IMR-90 (cell line): ENCODE measurements at regions not wholly inside any gene's neighbourhood (a gene's known extent, or its start where the extent isn't known, plus 50 kb on each side); places are given as distances from the start of the nearest gene placed in this dataset.

Experiments
- ATAC-seq: fragments of 200-7000 bp; cut with Tn5 transposase; 2 replicates; pipeline ENCODE4 v1.9.1; 2020; ENCODE audit warnings: low read depth, mild to moderate bottlenecking, moderate library complexity
- BruUV-seq: library from RNA; stranded (reverse); fragments of 400-500 nt; replicated peaks from 2 replicates; lab custom pipeline; 2021; lab: Mats Ljungman, UMichigan
- CTCF ChIA-PET: fragments of 300-600 bp; formaldehyde crosslinking; extraction: SDS; loops from one replicate; lab custom pipeline; 2021; ENCODE audit warnings: antibody characterized with exemption; lab: Yijun Ruan, JAX
- POLR2A ChIA-PET: fragments of 300-600 bp; sonication (Branson Sonifier 250); formaldehyde crosslinking; loops from one replicate; lab custom pipeline; 2022; ENCODE audit warnings: antibody characterized with exemption; ENCODE audit not compliant: unreplicated experiment; lab: Charles Lee
- DNase-seq: peaks from one replicate; pipeline ENCODE4 v3.0.0; 2013
- H2AFZ ChIP-seq: replicated peaks from 2 replicates; pipeline ENCODE3; 2013; ENCODE audit warnings: low read length, mild to moderate bottlenecking; ENCODE audit not compliant: poor library complexity
- H2AK5ac ChIP-seq: 2 replicates; pipeline ENCODE4 v1.6.1; 2013; ENCODE audit warnings: low read depth, low read length, inconsistent platforms
- H2AK9ac ChIP-seq: replicated peaks from 2 replicates; pipeline ENCODE3; 2013; ENCODE audit warnings: mild to moderate bottlenecking, low read depth, low read length, moderate library complexity; ENCODE audit not compliant: poor library complexity
- H2BK120ac ChIP-seq: 2 replicates; pipeline ENCODE4 v1.6.1; 2013; ENCODE audit warnings: low read depth, low read length, inconsistent platforms
- H2BK15ac ChIP-seq: 3 replicates; pipeline ENCODE4 v1.6.1; 2013; ENCODE audit warnings: low read depth, low read length, inconsistent platforms
- H2BK20ac ChIP-seq: 2 replicates; pipeline ENCODE4 v1.6.1; 2013; ENCODE audit warnings: low read depth, mild to moderate bottlenecking, inconsistent platforms, low read length, moderate library complexity
- H2BK5ac ChIP-seq: 2 replicates; pipeline ENCODE4 v1.6.1; 2013; ENCODE audit warnings: mild to moderate bottlenecking, low read depth, low read length, inconsistent platforms; ENCODE audit not compliant: poor library complexity, severe bottlenecking
- H3K14ac ChIP-seq: replicated peaks from 2 replicates; pipeline ENCODE4 v1.6.1; 2013; ENCODE audit warnings: low read depth, low read length, inconsistent platforms
- H3K18ac ChIP-seq: 2 replicates; pipeline ENCODE4 v1.6.1; 2013; ENCODE audit warnings: low read depth, low read length, control low read depth
- H3K23ac ChIP-seq: 2 replicates; pipeline ENCODE4 v1.6.1; 2013; ENCODE audit warnings: low read depth, low read length, inconsistent platforms
- H3K27ac ChIP-seq: 2 replicates; pipeline ENCODE4 v1.5.1; 2013; ENCODE audit warnings: mild to moderate bottlenecking, control low read depth, low read length; ENCODE audit not compliant: insufficient read depth
- H3K27me3 ChIP-seq: 2 replicates; pipeline ENCODE4 v1.6.1; 2013; ENCODE audit warnings: low read length; ENCODE audit not compliant: control insufficient read depth, insufficient read depth
- H3K36me3 ChIP-seq: 2 replicates; pipeline ENCODE4 v1.6.1; 2013; ENCODE audit warnings: low read length, mixed read lengths; ENCODE audit not compliant: control insufficient read depth, insufficient read depth
- H3K4ac ChIP-seq: 2 replicates; pipeline ENCODE4 v1.6.1; 2013; ENCODE audit warnings: low read depth, low read length, inconsistent platforms
- H3K4me1 ChIP-seq: 2 replicates; pipeline ENCODE4 v1.6.1; 2013; ENCODE audit warnings: low read length, mixed read lengths; ENCODE audit not compliant: control insufficient read depth, insufficient read depth
- H3K4me2 ChIP-seq: 2 replicates; pipeline ENCODE4 v1.6.1; 2013; ENCODE audit warnings: low read depth, mild to moderate bottlenecking, control low read depth, low read length, moderate library complexity
- H3K4me3 ChIP-seq: 2 replicates; pipeline ENCODE4 v1.5.1; 2013; ENCODE audit warnings: low read depth, mild to moderate bottlenecking, control low read depth, low read length, moderate library complexity; ENCODE audit not compliant: insufficient read depth
- H3K56ac ChIP-seq: 2 replicates; pipeline ENCODE4 v1.6.1; 2013; ENCODE audit warnings: low read length, inconsistent platforms; ENCODE audit not compliant: insufficient read depth; ENCODE audit errors: extremely low read depth
- H3K79me1 ChIP-seq, 2 experiments: 2 replicates each; pipeline ENCODE4 v1.6.1; 2013; ENCODE audit warnings: low read length in 2 of 2, inconsistent platforms in 1 of 2, low read depth in 1 of 2
- H3K9ac ChIP-seq: 2 replicates; pipeline ENCODE4 v1.6.1; 2013; ENCODE audit warnings: low read depth, low read length, control low read depth
- H3K9me1 ChIP-seq: 2 replicates; pipeline ENCODE4 v1.6.1; 2013; ENCODE audit warnings: low read length, inconsistent platforms; ENCODE audit not compliant: insufficient read depth
- H3K9me3 ChIP-seq: 2 replicates; pipeline ENCODE4 v1.6.1; 2013; ENCODE audit warnings: low read length; ENCODE audit not compliant: control insufficient read depth, insufficient read depth
- H4K20me1 ChIP-seq: 2 replicates; pipeline ENCODE4 v1.6.1; 2013; ENCODE audit warnings: low read length, inconsistent platforms; ENCODE audit not compliant: insufficient read depth
- H4K5ac ChIP-seq: 2 replicates; pipeline ENCODE4 v1.6.1; 2013; ENCODE audit warnings: mild to moderate bottlenecking, low read depth, low read length, control low read depth
- H4K8ac ChIP-seq, 2 experiments: 2 replicates each; pipeline ENCODE4 v1.6.1; 2013; ENCODE audit warnings: low read depth in 2 of 2, low read length in 2 of 2, control low read depth in 1 of 2, inconsistent platforms in 1 of 2
- H4K91ac ChIP-seq: 2 replicates; pipeline ENCODE4 v1.6.1; 2013; ENCODE audit warnings: low read depth, low read length, inconsistent platforms; ENCODE audit not compliant: insufficient read depth
- BHLHE40 ChIP-seq: fragments of 150-350 bp; IDR thresholded peaks from 2 replicates; pipeline ENCODE4 v1.6.1; 2016; ENCODE audit warnings: mild to moderate bottlenecking, low read depth, low read length
- CEBPB ChIP-seq: IDR thresholded peaks from 2 replicates; pipeline ENCODE4 v1.6.1; 2012; ENCODE audit warnings: low read depth, low read length, improper control_type of control experiment
- CHD1 ChIP-seq: IDR thresholded peaks from 2 replicates; pipeline ENCODE4 v1.6.1; 2012; ENCODE audit warnings: low read depth, low read length, improper control_type of control experiment
- ELK1 ChIP-seq: fragments of 150-350 bp; IDR thresholded peaks from 2 replicates; pipeline ENCODE4 v1.6.1; 2016; ENCODE audit warnings: low read depth, mild to moderate bottlenecking, low read length, moderate library complexity, borderline replicate concordance
- MAZ ChIP-seq: IDR thresholded peaks from 2 replicates; pipeline ENCODE4 v1.6.1; 2012; ENCODE audit warnings: low read depth, mild to moderate bottlenecking, low read length, improper control_type of control experiment, moderate library complexity, borderline replicate concordance
- MXI1 ChIP-seq: IDR thresholded peaks from 2 replicates; pipeline ENCODE4 v1.6.1; 2012; ENCODE audit warnings: low read depth, mild to moderate bottlenecking, low read length, moderate library complexity, borderline replicate concordance
- NFE2L2 ChIP-seq: fragments of 150-350 bp; IDR thresholded peaks from 2 replicates; pipeline ENCODE4 v1.6.1; 2016; ENCODE audit warnings: low read depth, mild to moderate bottlenecking, low read length
- POLR2A ChIP-seq: IDR thresholded peaks from 2 replicates; pipeline ENCODE4 v1.6.1; 2012; ENCODE audit warnings: mild to moderate bottlenecking, low read depth, low read length
- RAD21 ChIP-seq: IDR thresholded peaks from 2 replicates; pipeline ENCODE4 v1.6.1; 2012; ENCODE audit warnings: low read length, improper control_type of control experiment
- SMC3 ChIP-seq: fragments of 150-350 bp; IDR thresholded peaks from 2 replicates; pipeline ENCODE4 v1.6.1; 2016; ENCODE audit warnings: low read depth, mild to moderate bottlenecking, antibody characterized with exemption, low read length, moderate library complexity
- USF2 ChIP-seq: fragments of 150-350 bp; IDR thresholded peaks from 2 replicates; pipeline ENCODE4 v1.6.1; 2017; ENCODE audit warnings: mild to moderate bottlenecking, antibody characterized with exemption, low read length, low read depth
- WGBS, 2 experiments: methylation state at CpG; one replicate each; pipeline versions ENCODE4 v1.1.5 to v1.1.7; 2013; ENCODE audit warnings: missing lambda C conversion rate in 2 of 2; ENCODE audit not compliant: insufficient read length in 1 of 2; ENCODE audit errors: extremely low coverage in 2 of 2; 5-methylcytosine and 5-hydroxymethylcytosine counted together
- dilution Hi-C: fragments of 300-500 bp; cut with HindIII; formaldehyde crosslinking; loops from one replicate; pipeline ENCODE4 v1.14.3; 2018; ENCODE audit warnings: low sequenced_read_pairs; ENCODE audit not compliant: unreplicated experiment
- in situ Hi-C: fragments of 300-500 bp; cut with MboI; formaldehyde crosslinking; loops from 3 replicates; pipeline ENCODE4 v1.14.3; 2019; ENCODE audit warnings: low sequenced_read_pairs, inconsistent platforms, mixed read lengths
- intact Hi-C: fragments of 100-400 bp; cut with micrococcal nuclease; formaldehyde crosslinking; loops from 2 replicates; pipeline ENCODE4 v1.10.0; 2022

GRCh38 chr7:130996833-130997231 lies 262.8 kb upstream of the KLF14 start:
- Histone ChIP-seq H3K18ac (peak overlapping the region; percentile 26), H2BK15ac (peak overlapping the region; percentile 39; the same call in 1 of the 3 replicates), H3K9me1 (peaks cover 9% of the 10 kb centered on the region; the same call in 1 of the 2 replicates), H3K4ac (peak overlapping the region; percentile 59), H3K4me1 (peaks cover 15% of the 10 kb centered on the region), H4K20me1 (peaks cover 19% of the 10 kb centered on the region), H3K4me2 (peak overlapping the region; percentile 23), H2AFZ (peak overlapping the region; percentile 39), H2BK20ac (peak overlapping the region; percentile 54), H4K91ac (peak overlapping the region; percentile 63), H4K8ac (peak overlapping the region; percentile 14 to 15; a peak in 1 of 4 replicates), H3K9me3 (no peaks in the 10 kb centered on the region), H2BK120ac (peak overlapping the region; percentile 70), H3K4me3 (no peak overlapping the region), H3K14ac (peak overlapping the region; percentile 42), H3K36me3 (peaks cover 5% of the 10 kb centered on the region; the same call in 1 of the 2 replicates), H3K9ac (peak overlapping the region; percentile 40; the same call in 1 of the 2 replicates), H3K27me3 (no peaks in the 10 kb centered on the region), H3K79me1 (peaks cover 27 to 63% of the 10 kb centered on the region in 2 experiments), H4K5ac (no peak overlapping the region; the same call in 1 of the 2 replicates), H3K27ac (peak overlapping the region; percentile 91), H2AK5ac (peak overlapping the region; percentile 89; the same call in 1 of the 2 replicates), H3K56ac (peak overlapping the region; percentile 47; the same call in 1 of the 2 replicates), H2AK9ac (no peak overlapping the region), H3K23ac (peak overlapping the region; percentile 44; the same call in 1 of the 2 replicates), H2BK5ac (peak overlapping the region; percentile 71)
- ChIA-PET CTCF (interaction anchor here (2.2 kb wide), 1 partner anchor 15 kb away, joined by 9 read pairs; no protein-coding TSS in a partner anchor), POLR2A (no interaction called here)
- no TSS peak for BruUV-seq
- ATAC-seq (peak; percentile 75), DNase-seq (peak; percentile 61)
- dilution Hi-C loops = no loop called here
- in situ Hi-C loops = no loop called here
- TF ChIP-seq POLR2A (no peak), ELK1 (no peak), NFE2L2 (no peak), MAZ (no peak), USF2 (no peak), RAD21 (no peak), MXI1 (no peak), CEBPB (no peak), SMC3 (no peak), CHD1 (no peak), BHLHE40 (no peak)
- no CpG with 5 or more reads among the region's 6 CpGs for WGBS, 2 experiments
- intact Hi-C loops = no loop called here
